B cell (primary cell): ENCODE measurements at regions not wholly inside any gene's neighbourhood (a gene's known extent, or its start where the extent isn't known, plus 50 kb on each side); places are given as distances from the start of the nearest gene placed in this dataset.

Source experiments
- ATAC-seq: fragments of 200-7000 bp; cut with Tn5 transposase; one replicate; pipeline ENCODE4 v1.10.0; 2021; ENCODE audit warnings: low read depth, mild to moderate bottlenecking, moderate number of reproducible peaks, moderate library complexity
- CTCF ChIA-PET: fragments of 350-600 bp; sonication (Branson Sonifier 250); formaldehyde crosslinking; loops from one replicate; lab custom pipeline; 2021; ENCODE audit warnings: antibody characterized with exemption, inconsistent platforms; lab: Charles Lee
- POLR2A ChIA-PET: fragments of 350-600 bp; sonication (Branson Sonifier 250); formaldehyde crosslinking; loops from one replicate; lab custom pipeline; 2021; ENCODE audit warnings: antibody characterized with exemption; lab: Charles Lee
- DNase-seq: peaks from one replicate; pipeline ENCODE4 v3.0.0; 2013
- H2AFZ ChIP-seq: 2 replicates; pipeline ENCODE4 v1.6.1; 2012; ENCODE audit warnings: mild to moderate bottlenecking, low read depth, low read length; ENCODE audit not compliant: insufficient read depth, poor library complexity, severe bottlenecking
- H3K27ac ChIP-seq, 2 donors: 1 replicate in 1 of 2; 2 replicates in 1 of 2; pipeline ENCODE4 v1.5.1; 2012 to 2013; ENCODE audit warnings: low read length in 2 of 2, mild to moderate bottlenecking in 2 of 2, moderate library complexity in 1 of 2
- H3K27me3 ChIP-seq, 4 experiments: fragments of 200-600 bp in 1 of 4; sonication (generic) in 1 of 4; replicated peaks in 1 of 4; 1 replicate in 2 of 4; 2 replicates in 2 of 4; pipeline versions ENCODE4 v1.6.1 to v1.7.0; 2013 to 2016; ENCODE audit warnings: low read length in 3 of 4, mild to moderate bottlenecking in 2 of 4, mixed read lengths in 1 of 4, moderate library complexity in 1 of 4; ENCODE audit not compliant: insufficient read depth in 4 of 4, control insufficient read depth in 3 of 4; ENCODE audit errors: control extremely low read depth in 1 of 4
- H3K36me3 ChIP-seq, 2 experiments: replicated peaks in 1 of 2; 1 replicate in 1 of 2; 2 replicates in 1 of 2; pipeline versions ENCODE4 v1.6.1 to v1.7.1; 2013; ENCODE audit warnings: low read length in 1 of 2; ENCODE audit not compliant: insufficient read depth in 2 of 2, control insufficient read depth in 1 of 2; ENCODE audit errors: control extremely low read depth in 1 of 2, extremely low read depth in 1 of 2
- H3K4me1 ChIP-seq, 2 donors: fragments of 200-600 bp in 1 of 2; sonication (generic) in 1 of 2; 1 replicate in 1 of 2; 2 replicates in 1 of 2; pipeline versions ENCODE4 v1.5.1 to v1.6.1; 2013 to 2017; ENCODE audit warnings: low read length in 2 of 2; ENCODE audit not compliant: control insufficient read depth in 2 of 2, insufficient read depth in 2 of 2
- H3K4me2 ChIP-seq: replicated peaks from 2 replicates; pipeline ENCODE3; 2012; ENCODE audit warnings: mild to moderate bottlenecking, low read depth, low read length; ENCODE audit not compliant: poor library complexity, severe bottlenecking
- H3K4me3 ChIP-seq, 5 experiments: fragments of 200-600 bp in 1 of 5; sonication (generic) in 1 of 5; 1 replicate in 3 of 5; 2 replicates in 2 of 5; pipeline versions ENCODE4 v1.5.1 to v1.7.0; 2011 to 2016; ENCODE audit warnings: low read length in 4 of 5, mild to moderate bottlenecking in 4 of 5, low read depth in 2 of 5, control low read depth in 1 of 5, moderate library complexity in 1 of 5; ENCODE audit not compliant: insufficient read depth in 1 of 5; ENCODE audit errors: control extremely low read depth in 1 of 5, extremely low read depth in 1 of 5
- H3K79me2 ChIP-seq: fragments of 200-600 bp; sonication (generic); one replicate; pipeline ENCODE4 v1.6.0; 2016; ENCODE audit warnings: low read length; ENCODE audit not compliant: control insufficient read depth, insufficient read depth
- H3K9ac ChIP-seq: fragments of 200-600 bp; sonication (generic); 2 replicates; pipeline ENCODE4 v1.6.1; 2017; ENCODE audit warnings: mild to moderate bottlenecking, low read length, moderate library complexity
- H3K9me3 ChIP-seq, 3 donors: one replicate each; pipeline versions ENCODE4 v1.6.1 to v1.7.1; 2013; ENCODE audit warnings: low read length in 2 of 3; ENCODE audit not compliant: control insufficient read depth in 2 of 3, insufficient read depth in 1 of 3; ENCODE audit errors: control extremely low read depth in 1 of 3
- H4K20me1 ChIP-seq: 2 replicates; pipeline ENCODE4 v1.6.0; 2012; ENCODE audit warnings: mild to moderate bottlenecking, low read length; ENCODE audit not compliant: insufficient read depth, control insufficient read depth, poor library complexity, severe bottlenecking
- H3K27ac Mint-ChIP-seq: one replicate; pipeline ENCODE4 v1.8.0; 2021; ENCODE audit warnings: mixed read lengths
- H3K27me3 Mint-ChIP-seq: one replicate; pipeline ENCODE4 v1.8.0; 2021; ENCODE audit warnings: mixed read lengths
- H3K4me1 Mint-ChIP-seq: one replicate; pipeline ENCODE4 v1.8.0; 2021; ENCODE audit warnings: mixed read lengths
- H3K4me3 Mint-ChIP-seq: one replicate; pipeline ENCODE4 v1.8.0; 2021; ENCODE audit warnings: mixed read lengths
- H3K9me3 Mint-ChIP-seq: one replicate; pipeline ENCODE4 v1.8.0; 2022; ENCODE audit warnings: mixed read lengths; ENCODE audit not compliant: insufficient read depth
- EZH2 ChIP-seq: IDR thresholded peaks from 2 replicates; pipeline ENCODE4 v1.6.1; 2012; ENCODE audit warnings: borderline replicate concordance, low read depth, mild to moderate bottlenecking, moderate library complexity, low read length; ENCODE audit not compliant: insufficient read depth, poor library complexity, severe bottlenecking
- WGBS: methylation state at CpG from one replicate; pipeline ENCODE4 v1.1.5; 2013; ENCODE audit warnings: missing lambda C conversion rate; ENCODE audit not compliant: insufficient coverage; 5-methylcytosine and 5-hydroxymethylcytosine counted together
- intact Hi-C: fragments of 100-400 bp; cut with micrococcal nuclease; formaldehyde crosslinking; loops from one replicate; pipeline ENCODE4 v1.10.0; 2022
- TF ChIP-seq, protein P1 (sequence below): fragments of 200-600 bp; IDR thresholded peaks from one replicate; pipeline ENCODE4 v1.8.0; 2022; ENCODE audit warnings: antibody characterized with exemption, mild to moderate bottlenecking

DNA sequence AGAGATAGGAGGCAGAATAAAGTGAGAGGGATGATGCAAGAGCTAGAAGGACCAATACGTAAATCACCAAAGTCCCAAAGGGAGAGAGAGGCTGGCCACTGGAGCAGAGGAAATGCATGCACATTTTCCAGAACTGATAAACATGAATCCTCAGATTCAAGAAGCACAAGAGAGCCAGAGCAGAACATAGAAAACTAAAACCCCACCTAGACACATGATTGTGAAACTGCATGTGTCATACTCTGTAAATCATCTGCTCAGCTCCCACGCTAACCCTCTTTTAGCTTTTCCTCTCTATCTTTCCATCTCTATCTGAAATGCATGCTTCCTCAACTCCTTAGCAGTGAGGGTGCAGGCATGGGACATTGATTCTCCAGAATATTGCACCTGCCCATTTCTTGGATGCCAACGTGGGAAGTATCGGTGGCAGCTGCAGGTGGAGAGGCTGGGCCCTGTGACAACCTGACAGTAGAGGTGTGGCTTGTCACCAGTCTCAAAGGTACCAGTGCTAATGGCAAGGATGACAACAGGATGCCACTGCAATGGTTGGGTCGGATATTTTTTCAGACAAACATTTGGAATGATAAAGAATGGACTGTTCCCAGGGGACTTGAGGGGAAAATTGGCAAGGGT, 89.3 kb upstream of the OTOS start:
- no peaks in the 10 kb centered on the region for H4K20me1 ChIP-seq
- H3K9me3 ChIP-seq, result peaks cover 0 to 49% (median 15%) of the 10 kb centered on the region in 3 donors
- ChIA-PET POLR2A (no interaction called here), CTCF (no interaction called here)
- no peak overlapping the region for H3K4me3 ChIP-seq
- Mint-ChIP-seq H3K4me3 (no peak overlapping the region), H3K27me3 (peaks cover 21% of the 10 kb centered on the region), H3K27ac (no peak overlapping the region), H3K9me3 (no peaks in the 10 kb centered on the region), H3K4me1 (peaks cover 7% of the 10 kb centered on the region)
- intact Hi-C loops, result no loop called here
- no peak overlapping the region for H3K9ac ChIP-seq
- H3K4me1 ChIP-seq, result peaks cover 4 to 15% of the 10 kb centered on the region in 2 donors
- no peak overlapping the region for H3K27ac ChIP-seq
- H3K27me3 ChIP-seq, result peaks cover 0 to 20% (median 2%) of the 10 kb centered on the region in 4 experiments
- no peaks in the 10 kb centered on the region for H3K79me2 ChIP-seq
- H3K36me3 ChIP-seq, result no peaks in the 10 kb centered on the region
- TF ChIP-seq, protein P1, sequence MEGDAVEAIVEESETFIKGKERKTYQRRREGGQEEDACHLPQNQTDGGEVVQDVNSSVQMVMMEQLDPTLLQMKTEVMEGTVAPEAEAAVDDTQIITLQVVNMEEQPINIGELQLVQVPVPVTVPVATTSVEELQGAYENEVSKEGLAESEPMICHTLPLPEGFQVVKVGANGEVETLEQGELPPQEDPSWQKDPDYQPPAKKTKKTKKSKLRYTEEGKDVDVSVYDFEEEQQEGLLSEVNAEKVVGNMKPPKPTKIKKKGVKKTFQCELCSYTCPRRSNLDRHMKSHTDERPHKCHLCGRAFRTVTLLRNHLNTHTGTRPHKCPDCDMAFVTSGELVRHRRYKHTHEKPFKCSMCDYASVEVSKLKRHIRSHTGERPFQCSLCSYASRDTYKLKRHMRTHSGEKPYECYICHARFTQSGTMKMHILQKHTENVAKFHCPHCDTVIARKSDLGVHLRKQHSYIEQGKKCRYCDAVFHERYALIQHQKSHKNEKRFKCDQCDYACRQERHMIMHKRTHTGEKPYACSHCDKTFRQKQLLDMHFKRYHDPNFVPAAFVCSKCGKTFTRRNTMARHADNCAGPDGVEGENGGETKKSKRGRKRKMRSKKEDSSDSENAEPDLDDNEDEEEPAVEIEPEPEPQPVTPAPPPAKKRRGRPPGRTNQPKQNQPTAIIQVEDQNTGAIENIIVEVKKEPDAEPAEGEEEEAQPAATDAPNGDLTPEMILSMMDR, result no peak
- TF ChIP-seq EZH2, result no peak
- ATAC-seq, result no peak
- DNase-seq, result no peak
- 65% methylated on average over 4 of the region's 5 CpGs for WGBS
- no peak overlapping the region for H3K4me2 ChIP-seq
- no peak overlapping the region for H2AFZ ChIP-seq

DNA sequence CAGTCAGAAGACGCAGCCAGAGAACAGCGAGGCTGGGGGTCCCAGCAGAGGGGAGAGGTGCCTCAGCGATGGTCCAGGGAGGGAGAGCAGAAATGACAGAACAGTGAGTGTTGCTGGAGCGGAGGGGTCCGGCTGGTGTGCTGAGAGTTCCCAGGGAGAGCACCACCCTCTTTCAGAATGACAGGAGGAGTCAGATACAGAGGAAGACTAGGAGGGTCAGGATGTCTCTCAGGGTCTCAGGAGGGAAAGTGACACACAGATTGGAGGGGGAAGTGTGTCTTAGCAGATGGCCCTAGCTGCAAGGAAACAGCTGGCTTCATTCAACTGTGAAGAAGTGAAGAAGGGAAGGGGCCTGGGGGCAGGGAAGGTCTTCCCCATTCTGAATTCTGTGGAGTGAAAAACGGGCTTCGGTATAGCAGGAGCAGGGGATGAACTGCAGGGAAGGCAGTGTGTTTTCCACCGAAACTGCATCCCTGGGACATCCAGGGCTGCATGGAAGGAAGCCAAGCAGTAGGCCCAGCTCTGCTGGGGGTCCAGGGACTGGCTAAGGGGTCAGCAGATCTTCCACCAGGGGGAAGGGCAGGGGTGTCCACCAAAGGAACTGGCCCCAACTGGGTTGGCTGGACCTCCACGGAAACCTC, 90.0 kb upstream of the OTOS start:
- Histone ChIP-seq H3K9ac (no peak overlapping the region), H3K4me2 (no peak overlapping the region), H3K79me2 (no peaks in the 10 kb centered on the region), H3K27me3 (peaks cover 0 to 16% (median 2%) of the 10 kb centered on the region in 4 experiments), H3K36me3 (no peaks in the 10 kb centered on the region), H3K4me3 (no peak overlapping the region), H3K4me1 (peaks cover 4 to 15% of the 10 kb centered on the region in 2 donors), H2AFZ (no peak overlapping the region), H4K20me1 (no peaks in the 10 kb centered on the region), H3K9me3 (peaks cover 0 to 49% (median 15%) of the 10 kb centered on the region in 3 donors), H3K27ac (no peak overlapping the region)
- intact Hi-C loops, result no loop called here
- no peak overlapping the region for H3K27ac Mint-ChIP-seq
- DNase-seq (no peak), ATAC-seq (no peak)
- ChIA-PET CTCF (no interaction called here), POLR2A (no interaction called here)
- H3K4me1 Mint-ChIP-seq, result peaks cover 7% of the 10 kb centered on the region
- H3K9me3 Mint-ChIP-seq, result no peaks in the 10 kb centered on the region
- TF ChIP-seq, protein P1, result no peak
- TF ChIP-seq EZH2, result no peak
- no peak overlapping the region for H3K4me3 Mint-ChIP-seq
- WGBS, result 70% methylated on average over 8 of the region's 9 CpGs
- H3K27me3 Mint-ChIP-seq, result peaks cover 24% of the 10 kb centered on the region
